ENCODE measurements at regions not wholly inside any gene's neighbourhood (a gene's known extent, or its start where the extent isn't known, plus 50 kb on each side); places are given as distances from the start of the nearest gene placed in this dataset.

DNA sequence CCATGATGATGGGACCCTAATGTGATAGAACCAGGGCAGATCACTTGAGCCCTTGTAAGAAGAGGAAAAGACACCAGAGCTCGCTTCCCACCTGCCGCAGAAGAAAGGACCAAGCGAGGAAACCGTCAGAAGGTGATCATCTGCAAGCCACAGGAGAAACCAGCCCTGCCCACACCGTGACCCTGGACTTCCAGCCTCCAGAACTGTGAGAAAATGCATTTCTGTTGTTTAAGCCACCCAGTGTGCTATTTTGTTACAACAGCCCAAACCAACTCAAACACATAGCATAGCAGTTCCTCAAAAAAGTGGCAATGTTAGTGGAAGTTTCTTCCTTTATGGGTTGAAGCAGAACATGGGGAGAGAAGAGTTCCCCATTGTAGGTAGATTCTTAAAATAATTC lies 107.9 kb upstream of the BCL2L14 start:
- TF ChIP-seq, protein P1, sequence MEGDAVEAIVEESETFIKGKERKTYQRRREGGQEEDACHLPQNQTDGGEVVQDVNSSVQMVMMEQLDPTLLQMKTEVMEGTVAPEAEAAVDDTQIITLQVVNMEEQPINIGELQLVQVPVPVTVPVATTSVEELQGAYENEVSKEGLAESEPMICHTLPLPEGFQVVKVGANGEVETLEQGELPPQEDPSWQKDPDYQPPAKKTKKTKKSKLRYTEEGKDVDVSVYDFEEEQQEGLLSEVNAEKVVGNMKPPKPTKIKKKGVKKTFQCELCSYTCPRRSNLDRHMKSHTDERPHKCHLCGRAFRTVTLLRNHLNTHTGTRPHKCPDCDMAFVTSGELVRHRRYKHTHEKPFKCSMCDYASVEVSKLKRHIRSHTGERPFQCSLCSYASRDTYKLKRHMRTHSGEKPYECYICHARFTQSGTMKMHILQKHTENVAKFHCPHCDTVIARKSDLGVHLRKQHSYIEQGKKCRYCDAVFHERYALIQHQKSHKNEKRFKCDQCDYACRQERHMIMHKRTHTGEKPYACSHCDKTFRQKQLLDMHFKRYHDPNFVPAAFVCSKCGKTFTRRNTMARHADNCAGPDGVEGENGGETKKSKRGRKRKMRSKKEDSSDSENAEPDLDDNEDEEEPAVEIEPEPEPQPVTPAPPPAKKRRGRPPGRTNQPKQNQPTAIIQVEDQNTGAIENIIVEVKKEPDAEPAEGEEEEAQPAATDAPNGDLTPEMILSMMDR (IDR thresholded peaks at IDR 0.05): no peak
- no peak for TF ChIP-seq POLR2A (IDR thresholded peaks at IDR 0.05)
